Endothelial cell of umbilical vein (primary cell): ENCODE measurements at regions not wholly inside any gene's neighbourhood (a gene's known extent, or its start where the extent isn't known, plus 50 kb on each side); places are given as distances from the start of the nearest gene placed in this dataset.

ENCODE experiments used
- BruUV-seq: library from RNA; stranded (reverse); fragments of 400-500 nt; replicated peaks from 2 replicates; lab custom pipeline; 2021; lab: Mats Ljungman, UMichigan
- CTCF ChIA-PET: fragments of 300-600, 350-600 bp; sonication (Branson Sonifier 250); formaldehyde crosslinking; loops from one replicate; lab custom pipeline; 2021; ENCODE audit warnings: antibody characterized with exemption, inconsistent platforms; lab: Charles Lee
- POLR2A ChIA-PET: fragments of 300-600, 350-600 bp; sonication (Branson Sonifier 250); formaldehyde crosslinking; loops from one replicate; lab custom pipeline; 2021; ENCODE audit warnings: antibody characterized with exemption, inconsistent platforms; lab: Charles Lee
- DNase-seq: peaks from one replicate; pipeline ENCODE4 v3.0.0-alpha.2; 2011; ENCODE audit warnings: low read depth, low spot score
- FAIRE-seq: peaks from 2 replicates; lab custom pipeline; 2011; peaks lifted over from hg19 to GRCh38; lab: Jason Lieb, UNC
- H2AFZ ChIP-seq: 2 replicates; pipeline ENCODE4 v1.6.0; 2012; ENCODE audit warnings: low read depth, low read length, control low read depth, inconsistent platforms
- H3K27ac ChIP-seq: 2 replicates; pipeline ENCODE4 v1.5.1; 2011; ENCODE audit warnings: low read depth, mild to moderate bottlenecking, control low read depth, low read length, moderate library complexity; ENCODE audit not compliant: insufficient read depth
- H3K27me3 ChIP-seq, 2 experiments: 2 replicates each; pipeline versions ENCODE4 v1.6.0 to v1.6.1; 2011; ENCODE audit warnings: low read length in 2 of 2, mixed read lengths in 1 of 2; ENCODE audit not compliant: control insufficient read depth in 2 of 2, insufficient read depth in 2 of 2
- H3K36me3 ChIP-seq, 2 experiments: 2 replicates in 1 of 2; 3 replicates in 1 of 2; pipeline ENCODE4 v1.5.1; 2011; ENCODE audit warnings: low read length in 2 of 2, mild to moderate bottlenecking in 1 of 2, moderate library complexity in 1 of 2; ENCODE audit not compliant: control insufficient read depth in 2 of 2, insufficient read depth in 2 of 2; ENCODE audit errors: extremely low read depth in 1 of 2
- H3K4me1 ChIP-seq: 3 replicates; pipeline ENCODE4 v1.5.1; 2011; ENCODE audit warnings: mild to moderate bottlenecking, low read length; ENCODE audit not compliant: control insufficient read depth, insufficient read depth; ENCODE audit errors: extremely low read depth
- H3K4me2 ChIP-seq: 2 replicates; pipeline ENCODE4 v1.6.1; 2011; ENCODE audit warnings: low read length, control low read depth, mixed read lengths; ENCODE audit not compliant: insufficient read depth
- H3K4me3 ChIP-seq, 3 experiments: fragments of 200-600 bp in 1 of 3; sonication (generic), shearing (Covaris generic) in 1 of 3; replicated peaks in 1 of 3; 2 replicates each; pipeline ENCODE4 v1.5.1; 2011 to 2016; ENCODE audit warnings: control low read depth in 3 of 3, low read length in 3 of 3, mild to moderate bottlenecking in 2 of 3, inconsistent platforms in 1 of 3, low read depth in 1 of 3, moderate library complexity in 1 of 3; ENCODE audit not compliant: insufficient read depth in 1 of 3
- H3K79me2 ChIP-seq: 2 replicates; pipeline ENCODE4 v1.6.0; 2012; ENCODE audit warnings: low read length, inconsistent platforms; ENCODE audit not compliant: control insufficient read depth, insufficient read depth
- H3K9ac ChIP-seq: replicated peaks from 2 replicates; pipeline ENCODE3; 2011; ENCODE audit warnings: low read length, control low read depth; ENCODE audit not compliant: insufficient read depth; ENCODE audit errors: extremely low read depth
- H3K9me1 ChIP-seq: replicated peaks from 3 replicates; pipeline ENCODE4 v1.6.0; 2011; ENCODE audit warnings: mild to moderate bottlenecking, low read length; ENCODE audit not compliant: control insufficient read depth, insufficient read depth; ENCODE audit errors: extremely low read depth
- H3K9me3 ChIP-seq: replicated peaks from 2 replicates; pipeline ENCODE4 v1.5.1; 2012; ENCODE audit warnings: low read length, inconsistent platforms; ENCODE audit not compliant: control insufficient read depth, insufficient read depth
- H4K20me1 ChIP-seq: replicated peaks from 2 replicates; pipeline ENCODE3; 2011; ENCODE audit warnings: mild to moderate bottlenecking, low read length; ENCODE audit not compliant: control insufficient read depth, insufficient read depth; ENCODE audit errors: extremely low read depth
- CTCF ChIP-seq, 2 donors: IDR thresholded peaks; 1 replicate in 1 of 2; 2 replicates in 1 of 2; pipeline ENCODE4 v1.5.1; 2011; ENCODE audit warnings: low read length in 2 of 2, mild to moderate bottlenecking in 2 of 2, moderate library complexity in 2 of 2, control low read depth in 1 of 2, inconsistent platforms in 1 of 2, low read depth in 1 of 2; ENCODE audit not compliant: insufficient read depth in 1 of 2; ENCODE audit errors: extremely low read depth in 1 of 2
- EZH2 ChIP-seq: IDR thresholded peaks from 2 replicates; pipeline ENCODE4 v1.6.1; 2012; ENCODE audit warnings: borderline replicate concordance, low read depth, mild to moderate bottlenecking, moderate library complexity, low read length, inconsistent platforms; ENCODE audit not compliant: severe bottlenecking
- FOS ChIP-seq: IDR thresholded peaks from 2 replicates; pipeline ENCODE4 v1.6.1; 2011; ENCODE audit warnings: mild to moderate bottlenecking, low read length, moderate library complexity, borderline replicate concordance; ENCODE audit not compliant: insufficient read depth
- GATA2 ChIP-seq: IDR thresholded peaks from 2 replicates; pipeline ENCODE4 v1.7.0; 2011; ENCODE audit warnings: low read depth, mild to moderate bottlenecking, moderate library complexity, mixed read lengths, low read length; ENCODE audit not compliant: insufficient read length, insufficient read depth
- JUN ChIP-seq: IDR thresholded peaks from 2 replicates; pipeline ENCODE4 v1.6.1; 2011; ENCODE audit warnings: borderline replicate concordance, low read depth; ENCODE audit not compliant: insufficient read length, insufficient read depth
- MAX ChIP-seq: IDR thresholded peaks from 2 replicates; pipeline ENCODE4 v1.6.1; 2011; ENCODE audit not compliant: insufficient read depth, insufficient read length
- MYC ChIP-seq: IDR thresholded peaks from one replicate; pipeline ENCODE4 v1.6.1; 2011; ENCODE audit warnings: mild to moderate bottlenecking, low read depth, low read length
- POLR2A ChIP-seq: IDR thresholded peaks from 2 replicates; pipeline ENCODE4 v1.6.1; 2012; ENCODE audit warnings: low read depth, mild to moderate bottlenecking, control low read depth, low read length
- POLR2AphosphoS5 ChIP-seq: IDR thresholded peaks from 2 replicates; pipeline ENCODE4 v1.6.1; 2012; ENCODE audit warnings: low read depth, mild to moderate bottlenecking, control low read depth, low read length, moderate library complexity; ENCODE audit not compliant: insufficient read depth
- dilution Hi-C: fragments of 300-500 bp; cut with MboI; formaldehyde crosslinking; loops from one replicate; pipeline ENCODE4 v1.15.0; 2019; ENCODE audit warnings: low sequenced_read_pairs; ENCODE audit not compliant: extremely low pct_ligation_motif_present
- intact Hi-C: fragments of 100-400 bp; cut with micrococcal nuclease; formaldehyde crosslinking; loops from one replicate; pipeline ENCODE4 v1.10.0; 2022

GRCh38 chr11:23866641-23867040 is 630.2 kb upstream of the LUZP2 start:
- Histone ChIP-seq H3K4me1 (no peaks in the 10 kb centered on the region), H3K27ac (no peak overlapping the region), H4K20me1 (no peaks in the 10 kb centered on the region), H3K36me3 (no peaks in the 10 kb centered on the region), H3K4me2 (no peak overlapping the region), H3K9ac (no peak overlapping the region), H3K79me2 (no peaks in the 10 kb centered on the region), H3K4me3 (no peak overlapping the region), H3K27me3 (no peaks in the 10 kb centered on the region), H3K9me1 (no peaks in the 10 kb centered on the region), H3K9me3 (no peaks in the 10 kb centered on the region), H2AFZ (no peak overlapping the region)
- intact Hi-C loops, result no loop called here
- DNase-seq (no peak), FAIRE-seq (no peak)
- TF ChIP-seq EZH2 (no peak), FOS (no peak), POLR2A (no peak), CTCF (IDR thresholded peaks at IDR 0.05; ENCODE audit: extremely low read depth in 1 of 2, insufficient read depth in 1 of 2, low read depth in 1 of 2, low read length in 2 of 2) (no peak), GATA2 (no peak), MYC (no peak), POLR2AphosphoS5 (no peak), JUN (no peak), MAX (no peak)
- no TSS peak for BruUV-seq
- dilution Hi-C loops, result no loop called here
- ChIA-PET POLR2A (no interaction called here), CTCF (no interaction called here)
